ENCODE measurements at regions not wholly inside any gene's neighbourhood (a gene's known extent, or its start where the extent isn't known, plus 50 kb on each side); places are given as distances from the start of the nearest gene placed in this dataset.

GRCh38 chr4:187744911-187745310 is 250.7 kb upstream of the ZFP42 start:
- TF ChIP-seq GATA2 (IDR thresholded peaks at IDR 0.05; ENCODE audit: low read depth, low read length) = no peak
- TF ChIP-seq GATA3 (IDR thresholded peaks at IDR 0.05; ENCODE audit: low read depth, low read length) = no peak
